Uterus (tissue), 3 donors: ENCODE measurements at regions not wholly inside any gene's neighbourhood (a gene's known extent, or its start where the extent isn't known, plus 50 kb on each side); places are given as distances from the start of the nearest gene placed in this dataset.

Source experiments
- DNase-seq, 2 donors: peaks; one replicate each; pipeline ENCODE4 v3.0.0-alpha.2; 2019 to 2020
- H3K27ac ChIP-seq, 2 donors: fragments of 200-600 bp; sonication (generic); 1 replicate in 1 of 2; 2 replicates in 1 of 2; pipeline ENCODE4 v1.5.1; 2016 to 2018
- H3K27me3 ChIP-seq, 2 donors: fragments of 200-600 bp; sonication (generic); one replicate each; pipeline ENCODE4 v1.5.1; 2018 to 2019; ENCODE audit warnings: control low read depth in 1 of 2
- H3K36me3 ChIP-seq, 2 donors: fragments of 200-600 bp; sonication (generic); one replicate each; pipeline ENCODE4 v1.5.1; 2019; ENCODE audit warnings: control low read depth in 1 of 2
- H3K4me1 ChIP-seq, 2 donors: fragments of 200-600 bp; sonication (generic); one replicate each; pipeline ENCODE4 v1.5.1; 2018 to 2019; ENCODE audit warnings: control low read depth in 1 of 2
- H3K4me3 ChIP-seq, 2 donors: fragments of 200-600 bp; sonication (generic); 1 replicate in 1 of 2; 2 replicates in 1 of 2; pipeline ENCODE4 v1.5.1; 2018 to 2019; ENCODE audit warnings: mild to moderate bottlenecking in 1 of 2
- H3K9me3 ChIP-seq, 2 donors: fragments of 200-600 bp; sonication (generic); one replicate each; pipeline ENCODE4 v1.5.1; 2019; ENCODE audit warnings: control low read depth in 1 of 2
- POLR2A ChIP-seq, 2 donors: fragments of 450-650 bp; IDR thresholded peaks; one replicate each; pipeline ENCODE4 v1.6.1; 2016; ENCODE audit warnings: antibody characterized with exemption in 2 of 2, mild to moderate bottlenecking in 1 of 2, moderate library complexity in 1 of 2
- intact Hi-C: fragments of 100-400 bp; cut with DNase I; formaldehyde crosslinking; loops from one replicate; pipeline ENCODE4 v1.15.1; 2023; ENCODE audit warnings: low total_unique reads
- TF ChIP-seq, protein P1 (sequence below), 4 experiments: fragments of 200-600 bp in 2 of 4; fragments of 450-650 bp in 2 of 4; sonication (generic) in 2 of 4; IDR thresholded peaks; one replicate each; pipeline ENCODE4 v1.5.1; 2016 to 2019; ENCODE audit warnings: antibody characterized with exemption in 4 of 4, mild to moderate bottlenecking in 2 of 4, moderate library complexity in 1 of 4
- donor health status: DM: yes; HTN: yes; CAD: no.

DNA sequence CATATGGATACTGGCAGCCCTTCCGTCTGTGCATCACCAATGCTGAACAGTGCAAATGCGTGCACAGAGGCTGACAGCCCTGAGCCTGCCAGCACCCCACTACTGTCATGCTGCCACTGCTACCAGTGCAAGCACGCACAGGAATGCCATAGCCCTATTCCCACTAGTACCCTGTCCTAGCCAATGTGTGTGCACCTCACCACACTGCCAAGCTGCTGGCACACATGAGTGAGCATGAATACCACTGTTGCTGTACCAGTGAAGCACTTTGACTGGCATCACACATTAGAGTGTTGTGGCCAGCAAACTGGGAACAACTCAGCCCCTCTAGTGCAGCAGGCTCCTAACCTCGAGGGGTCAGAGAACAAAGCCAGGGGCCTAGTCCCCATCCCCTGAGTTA, 102.9 kb upstream of the PCDH10 start:
- intact Hi-C loops: no loop called here
- TF ChIP-seq, protein P1, sequence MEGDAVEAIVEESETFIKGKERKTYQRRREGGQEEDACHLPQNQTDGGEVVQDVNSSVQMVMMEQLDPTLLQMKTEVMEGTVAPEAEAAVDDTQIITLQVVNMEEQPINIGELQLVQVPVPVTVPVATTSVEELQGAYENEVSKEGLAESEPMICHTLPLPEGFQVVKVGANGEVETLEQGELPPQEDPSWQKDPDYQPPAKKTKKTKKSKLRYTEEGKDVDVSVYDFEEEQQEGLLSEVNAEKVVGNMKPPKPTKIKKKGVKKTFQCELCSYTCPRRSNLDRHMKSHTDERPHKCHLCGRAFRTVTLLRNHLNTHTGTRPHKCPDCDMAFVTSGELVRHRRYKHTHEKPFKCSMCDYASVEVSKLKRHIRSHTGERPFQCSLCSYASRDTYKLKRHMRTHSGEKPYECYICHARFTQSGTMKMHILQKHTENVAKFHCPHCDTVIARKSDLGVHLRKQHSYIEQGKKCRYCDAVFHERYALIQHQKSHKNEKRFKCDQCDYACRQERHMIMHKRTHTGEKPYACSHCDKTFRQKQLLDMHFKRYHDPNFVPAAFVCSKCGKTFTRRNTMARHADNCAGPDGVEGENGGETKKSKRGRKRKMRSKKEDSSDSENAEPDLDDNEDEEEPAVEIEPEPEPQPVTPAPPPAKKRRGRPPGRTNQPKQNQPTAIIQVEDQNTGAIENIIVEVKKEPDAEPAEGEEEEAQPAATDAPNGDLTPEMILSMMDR (IDR thresholded peaks at IDR 0.05): no peak
- TF ChIP-seq POLR2A (IDR thresholded peaks at IDR 0.05): no peak
- Histone ChIP-seq H3K27ac (no peak overlapping the region), H3K9me3 (no peaks in the 10 kb centered on the region), H3K36me3 (no peaks in the 10 kb centered on the region), H3K4me1 (no peaks in the 10 kb centered on the region), H3K27me3 (no peaks in the 10 kb centered on the region), H3K4me3 (no peak overlapping the region)
- DNase-seq: no peak

DNA sequence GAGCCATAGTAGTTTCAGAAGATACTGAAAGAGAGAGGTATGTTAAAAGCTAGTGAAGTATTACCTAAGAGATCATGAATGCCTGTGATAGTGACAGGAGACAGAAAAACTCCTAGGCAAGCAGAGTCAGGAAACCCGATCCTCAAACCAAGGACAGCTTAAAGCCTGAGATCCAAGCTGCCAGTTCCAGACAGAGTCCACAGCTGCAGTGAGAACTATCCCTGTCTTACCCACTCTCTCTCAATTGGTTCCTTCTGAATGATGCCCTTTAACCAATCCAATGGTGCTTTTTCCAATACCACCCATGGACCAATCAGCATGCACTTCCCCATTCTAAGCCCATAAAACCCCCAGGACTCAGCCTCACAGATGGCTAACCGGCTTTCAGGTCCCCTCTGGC, 90.4 kb upstream of the PCDH10 start:
- Histone ChIP-seq H3K27ac (no peak overlapping the region), H3K9me3 (no peaks in the 10 kb centered on the region), H3K4me3 (no peak overlapping the region), H3K36me3 (no peaks in the 10 kb centered on the region), H3K27me3 (no peaks in the 10 kb centered on the region), H3K4me1 (no peaks in the 10 kb centered on the region)
- DNase-seq: no peak
- TF ChIP-seq POLR2A (IDR thresholded peaks at IDR 0.05): no peak
- TF ChIP-seq, protein P1 (IDR thresholded peaks at IDR 0.05): no peak
- intact Hi-C loops: no loop called here

DNA sequence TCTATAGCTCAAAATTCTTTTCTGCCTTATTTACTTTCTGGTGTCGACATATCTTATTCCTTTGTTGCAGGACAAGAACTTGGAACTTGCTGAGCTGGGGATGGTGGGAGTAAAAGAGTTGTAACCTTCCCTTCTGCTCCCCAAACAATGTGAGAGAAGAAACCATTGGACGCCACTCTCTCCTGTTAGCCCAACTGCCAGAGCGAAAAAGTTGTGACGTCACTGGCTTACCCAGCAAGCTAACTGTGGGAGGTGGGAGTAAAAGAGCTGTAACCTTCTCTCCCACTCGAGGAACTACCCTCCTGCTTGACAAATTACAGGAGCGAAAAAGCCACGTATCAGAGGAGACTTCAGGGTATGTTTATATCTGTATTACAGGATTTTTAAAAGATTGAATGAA, 90.0 kb upstream of the PCDH10 start:
- TF ChIP-seq POLR2A (IDR thresholded peaks at IDR 0.05): no peak
- TF ChIP-seq, protein P1 (IDR thresholded peaks at IDR 0.05): no peak
- intact Hi-C loops: no loop called here
- no peaks in the 10 kb centered on the region for H3K27me3 ChIP-seq
- H3K4me1 ChIP-seq: no peaks in the 10 kb centered on the region
- no peak overlapping the region for H3K4me3 ChIP-seq
- H3K9me3 ChIP-seq: no peaks in the 10 kb centered on the region
- no peaks in the 10 kb centered on the region for H3K36me3 ChIP-seq
- H3K27ac ChIP-seq: no peak overlapping the region
- DNase-seq: no peak

DNA sequence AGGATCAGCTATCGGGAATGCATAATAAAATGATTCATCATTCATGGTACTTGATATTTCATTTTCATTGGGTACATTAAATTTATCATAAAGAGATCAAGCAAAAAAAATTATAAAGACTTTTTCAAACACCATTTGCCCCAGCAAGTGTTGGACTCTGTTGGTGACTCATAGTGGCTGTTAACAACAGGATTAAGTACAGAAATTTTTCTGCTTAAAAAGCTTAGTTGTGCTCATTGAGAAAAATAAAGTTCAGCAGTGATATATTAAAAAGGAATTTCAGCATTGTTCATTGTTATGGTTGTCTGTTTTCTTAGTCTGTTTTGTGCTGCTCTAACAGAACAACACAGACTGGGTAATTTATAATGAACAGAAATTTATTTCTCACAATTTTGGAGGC, 86.2 kb upstream of the PCDH10 start:
- intact Hi-C loops: no loop called here
- no peak for DNase-seq
- Histone ChIP-seq H3K36me3 (no peaks in the 10 kb centered on the region), H3K27me3 (no peaks in the 10 kb centered on the region), H3K4me3 (no peak overlapping the region), H3K9me3 (no peaks in the 10 kb centered on the region), H3K27ac (no peak overlapping the region), H3K4me1 (no peaks in the 10 kb centered on the region)
- TF ChIP-seq, protein P1 (IDR thresholded peaks at IDR 0.05): no peak
- no peak for TF ChIP-seq POLR2A (IDR thresholded peaks at IDR 0.05)

DNA sequence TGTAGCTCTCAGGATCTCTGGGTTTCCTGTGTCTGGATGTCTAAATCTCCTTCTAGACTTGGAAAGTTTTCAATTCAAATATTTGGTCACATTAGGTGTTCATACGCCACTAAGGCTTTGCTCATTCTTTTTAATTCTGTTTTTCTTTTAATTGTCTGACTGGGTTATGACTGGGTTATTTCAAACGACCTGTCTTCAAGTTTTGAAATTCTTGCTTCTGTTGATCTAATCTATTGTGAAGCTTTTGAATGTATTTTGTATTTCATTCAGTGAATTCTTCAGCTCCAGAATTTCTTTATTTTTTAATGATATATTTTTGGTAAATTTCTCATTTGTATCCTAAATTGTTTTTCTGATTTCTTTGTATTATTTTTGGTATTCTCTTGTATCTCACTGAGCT, 81.0 kb upstream of the PCDH10 start:
- Histone ChIP-seq H3K4me1 (no peaks in the 10 kb centered on the region), H3K27me3 (no peaks in the 10 kb centered on the region), H3K27ac (no peak overlapping the region), H3K4me3 (no peak overlapping the region), H3K36me3 (no peaks in the 10 kb centered on the region), H3K9me3 (no peaks in the 10 kb centered on the region)
- no peak for DNase-seq
- intact Hi-C loops: no loop called here
- TF ChIP-seq POLR2A (IDR thresholded peaks at IDR 0.05): no peak
- TF ChIP-seq, protein P1 (IDR thresholded peaks at IDR 0.05): no peak
